ENCODE measurements at regions not wholly inside any gene's neighbourhood (a gene's known extent, or its start where the extent isn't known, plus 50 kb on each side); places are given as distances from the start of the nearest gene placed in this dataset.

DNA sequence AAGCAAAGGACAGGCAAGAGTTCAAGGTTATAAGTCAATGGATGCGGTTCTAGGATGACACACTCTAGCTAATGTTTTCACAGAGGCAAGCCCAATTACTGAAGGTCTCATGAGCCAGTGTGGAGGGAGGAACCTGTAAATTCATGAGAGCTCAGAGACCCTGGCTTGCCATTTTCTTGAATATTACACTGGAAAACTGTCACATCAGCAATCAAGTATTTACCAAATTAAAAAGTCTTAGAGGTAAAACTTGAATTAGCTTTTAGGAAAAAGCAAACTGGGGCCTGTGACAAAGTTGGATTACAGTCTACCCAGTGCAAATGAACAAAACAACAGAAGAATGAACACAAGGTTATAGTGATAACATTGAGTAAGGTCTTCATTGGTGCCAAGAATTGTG, 636.9 kb upstream of the TLE4 start:
- H3K27ac Mint-ChIP-seq: no peak overlapping the region
- H3K27me3 Mint-ChIP-seq (ENCODE audit: low read depth in 3 of 3): no peaks in the 10 kb centered on the region
- no peaks in the 10 kb centered on the region for H3K36me3 Mint-ChIP-seq
- no peaks in the 10 kb centered on the region for H3K36me3 ChIP-seq (replicated peaks in 1 of 2; ENCODE audit: control insufficient read depth in 1 of 2, insufficient read depth in 2 of 2, low read length in 2 of 2)
- no peak overlapping the region for H3K4me3 Mint-ChIP-seq
- H3K79me2 ChIP-seq (ENCODE audit: insufficient read depth, low read length): no peaks in the 10 kb centered on the region
- H3K27me3 ChIP-seq (ENCODE audit: control insufficient read depth in 2 of 2, insufficient read depth in 2 of 2, low read length in 2 of 2): no peaks in the 10 kb centered on the region
- H3K4me3 ChIP-seq (replicated peaks in 1 of 3; ENCODE audit: low read depth in 2 of 3, low read length in 3 of 3): no peak overlapping the region
- no peak overlapping the region for H3K4me2 ChIP-seq (replicated peaks; ENCODE audit: extremely low read depth, low read length, poor library complexity, severe bottlenecking)
- no peaks in the 10 kb centered on the region for H3K4me1 ChIP-seq (ENCODE audit: control insufficient read depth in 1 of 2, insufficient read depth in 2 of 2, low read length in 2 of 2)
- no peak overlapping the region for H2AFZ ChIP-seq (ENCODE audit: insufficient read depth, low read depth, low read length, poor library complexity, severe bottlenecking)
- WGBS (ENCODE audit: insufficient coverage): 100% methylated on average over 1 of the region's 1 CpG
- DNase-seq: no peak
- peaks cover 0 to 2% (median 1%) of the 10 kb centered on the region in 7 donors for H3K9me3 Mint-ChIP-seq
- H3K9ac ChIP-seq (ENCODE audit: insufficient read depth, low read length, poor library complexity, severe bottlenecking): no peak overlapping the region
- H4K20me1 ChIP-seq (ENCODE audit: insufficient read depth, low read length): no peaks in the 10 kb centered on the region
- no peaks in the 10 kb centered on the region for H3K4me1 Mint-ChIP-seq
- H3K27ac ChIP-seq (ENCODE audit: low read depth in 1 of 2, low read length in 2 of 2): no peak overlapping the region
- no peaks in the 10 kb centered on the region for H3K9me3 ChIP-seq (replicated peaks in 1 of 2; ENCODE audit: control insufficient read depth in 1 of 2, insufficient read depth in 1 of 2, low read length in 2 of 2)
- TF ChIP-seq, protein P1, sequence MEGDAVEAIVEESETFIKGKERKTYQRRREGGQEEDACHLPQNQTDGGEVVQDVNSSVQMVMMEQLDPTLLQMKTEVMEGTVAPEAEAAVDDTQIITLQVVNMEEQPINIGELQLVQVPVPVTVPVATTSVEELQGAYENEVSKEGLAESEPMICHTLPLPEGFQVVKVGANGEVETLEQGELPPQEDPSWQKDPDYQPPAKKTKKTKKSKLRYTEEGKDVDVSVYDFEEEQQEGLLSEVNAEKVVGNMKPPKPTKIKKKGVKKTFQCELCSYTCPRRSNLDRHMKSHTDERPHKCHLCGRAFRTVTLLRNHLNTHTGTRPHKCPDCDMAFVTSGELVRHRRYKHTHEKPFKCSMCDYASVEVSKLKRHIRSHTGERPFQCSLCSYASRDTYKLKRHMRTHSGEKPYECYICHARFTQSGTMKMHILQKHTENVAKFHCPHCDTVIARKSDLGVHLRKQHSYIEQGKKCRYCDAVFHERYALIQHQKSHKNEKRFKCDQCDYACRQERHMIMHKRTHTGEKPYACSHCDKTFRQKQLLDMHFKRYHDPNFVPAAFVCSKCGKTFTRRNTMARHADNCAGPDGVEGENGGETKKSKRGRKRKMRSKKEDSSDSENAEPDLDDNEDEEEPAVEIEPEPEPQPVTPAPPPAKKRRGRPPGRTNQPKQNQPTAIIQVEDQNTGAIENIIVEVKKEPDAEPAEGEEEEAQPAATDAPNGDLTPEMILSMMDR (IDR thresholded peaks at IDR 0.05): no peak
- intact Hi-C loops (cut with micrococcal nuclease): no loop called here

DNA sequence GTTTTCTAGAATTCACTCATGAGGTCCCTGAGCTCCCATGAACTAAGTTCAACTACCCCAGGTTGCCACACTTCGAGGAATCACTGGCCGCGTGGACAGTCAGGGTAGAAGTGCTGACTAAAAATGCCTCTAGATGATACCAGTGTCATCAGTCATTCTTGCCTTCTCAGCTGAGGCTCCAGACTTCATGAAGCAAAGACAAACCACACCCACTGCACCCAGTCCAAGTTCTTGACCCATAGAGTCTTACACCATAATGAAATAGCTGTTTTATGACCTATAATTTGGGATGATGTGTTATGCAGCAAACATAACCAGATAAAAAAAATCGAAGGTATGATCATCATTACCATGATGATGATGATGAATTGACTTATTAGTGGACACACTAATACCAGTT, 632.9 kb upstream of the TLE4 start:
- no peaks in the 10 kb centered on the region for H3K79me2 ChIP-seq (ENCODE audit: insufficient read depth, low read length)

More for the DNA sequence above, 632.9 kb upstream of the TLE4 start:
- no peak overlapping the region for H3K4me3 ChIP-seq (replicated peaks in 1 of 3; ENCODE audit: low read depth in 2 of 3, low read length in 3 of 3)
- no peaks in the 10 kb centered on the region for H3K27me3 Mint-ChIP-seq (ENCODE audit: low read depth in 3 of 3)
- TF ChIP-seq, protein P1 (IDR thresholded peaks at IDR 0.05): no peak
- no peak overlapping the region for H2AFZ ChIP-seq (ENCODE audit: insufficient read depth, low read depth, low read length, poor library complexity, severe bottlenecking)
- no peaks in the 10 kb centered on the region for H3K4me1 ChIP-seq (ENCODE audit: control insufficient read depth in 1 of 2, insufficient read depth in 2 of 2, low read length in 2 of 2)
- H3K36me3 Mint-ChIP-seq: no peaks in the 10 kb centered on the region
- no peaks in the 10 kb centered on the region for H3K4me1 Mint-ChIP-seq
- no peaks in the 10 kb centered on the region for H3K27me3 ChIP-seq (ENCODE audit: control insufficient read depth in 2 of 2, insufficient read depth in 2 of 2, low read length in 2 of 2)
- H3K9me3 ChIP-seq (replicated peaks in 1 of 2; ENCODE audit: control insufficient read depth in 1 of 2, insufficient read depth in 1 of 2, low read length in 2 of 2): no peaks in the 10 kb centered on the region
- no peak overlapping the region for H3K9ac ChIP-seq (ENCODE audit: insufficient read depth, low read length, poor library complexity, severe bottlenecking)
- intact Hi-C loops (cut with micrococcal nuclease): no loop called here
- H4K20me1 ChIP-seq (ENCODE audit: insufficient read depth, low read length): no peaks in the 10 kb centered on the region
- H3K9me3 Mint-ChIP-seq: peaks cover 0 to 4% (median 2%) of the 10 kb centered on the region in 7 donors
- WGBS (ENCODE audit: insufficient coverage): 73% methylated on average over 3 of the region's 4 CpGs
- no peak overlapping the region for H3K27ac ChIP-seq (ENCODE audit: low read depth in 1 of 2, low read length in 2 of 2)
- H3K4me3 Mint-ChIP-seq: no peak overlapping the region
- H3K36me3 ChIP-seq (replicated peaks in 1 of 2; ENCODE audit: control insufficient read depth in 1 of 2, insufficient read depth in 2 of 2, low read length in 2 of 2): no peaks in the 10 kb centered on the region
- no peak for DNase-seq
- no peak overlapping the region for H3K27ac Mint-ChIP-seq
- H3K4me2 ChIP-seq (replicated peaks; ENCODE audit: extremely low read depth, low read length, poor library complexity, severe bottlenecking): no peak overlapping the region

All from CD14-positive monocyte (primary cell).